Kidney capillary endothelial cell (primary cell): ENCODE measurements at regions not wholly inside any gene's neighbourhood (a gene's known extent, or its start where the extent isn't known, plus 50 kb on each side); places are given as distances from the start of the nearest gene placed in this dataset.
"Not testable (repeated sequence)": the region's sequence is repeated elsewhere in the genome, so short reads cannot be mapped to it uniquely, and the experiment has no call there.

Source experiments
- DNase-seq: peaks from one replicate; pipeline ENCODE4 v3.0.0-alpha.2; 2018; ENCODE audit warnings: low spot score

DNA sequence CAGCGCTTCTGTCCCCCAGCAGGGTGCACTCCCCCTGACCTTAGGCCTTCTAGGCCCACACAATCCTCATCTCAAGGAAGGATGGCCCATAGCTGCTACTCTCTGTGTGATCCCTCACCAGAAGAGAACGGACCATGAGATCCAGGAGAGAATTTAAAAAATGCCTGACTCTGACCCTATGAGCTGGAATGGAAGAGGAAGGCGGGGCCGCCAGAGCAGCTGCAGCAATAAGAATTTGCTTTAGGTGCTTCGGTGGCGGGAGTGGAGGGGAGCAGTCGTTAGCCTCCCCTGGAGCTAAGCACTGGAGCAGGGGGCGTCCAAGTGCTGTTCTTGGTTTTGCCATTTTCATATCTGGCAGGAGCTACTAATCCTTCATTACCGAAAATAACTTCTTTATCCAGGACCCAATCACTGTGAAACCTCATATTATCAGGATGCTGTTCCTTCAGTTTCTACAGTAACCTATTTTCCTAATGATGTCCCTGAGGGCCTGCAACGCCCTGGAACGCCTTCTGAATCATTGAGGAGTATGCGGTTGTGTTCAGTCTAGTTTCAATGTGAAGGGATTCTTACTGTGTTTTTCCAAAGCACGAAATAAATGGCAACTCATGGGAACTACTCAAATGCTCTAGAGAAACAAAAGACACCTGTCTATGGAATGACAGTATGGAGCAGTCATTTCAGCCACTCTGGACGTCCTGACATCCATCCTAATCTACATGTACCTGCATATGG, 105.1 kb upstream of the SIX2 start:
- no peak for DNase-seq

GRCh38 chr2:45112750-45113149, 103.5 kb upstream of the SIX2 start:
- no peak for DNase-seq

GRCh38 chr2:45105050-45105582, 95.9 kb upstream of the SIX2 start:
- no peak for DNase-seq

- DNase-seq: no peak
Observed at GRCh38 chr2:45104429-45104828, 95.2 kb upstream of the SIX2 start.

DNA sequence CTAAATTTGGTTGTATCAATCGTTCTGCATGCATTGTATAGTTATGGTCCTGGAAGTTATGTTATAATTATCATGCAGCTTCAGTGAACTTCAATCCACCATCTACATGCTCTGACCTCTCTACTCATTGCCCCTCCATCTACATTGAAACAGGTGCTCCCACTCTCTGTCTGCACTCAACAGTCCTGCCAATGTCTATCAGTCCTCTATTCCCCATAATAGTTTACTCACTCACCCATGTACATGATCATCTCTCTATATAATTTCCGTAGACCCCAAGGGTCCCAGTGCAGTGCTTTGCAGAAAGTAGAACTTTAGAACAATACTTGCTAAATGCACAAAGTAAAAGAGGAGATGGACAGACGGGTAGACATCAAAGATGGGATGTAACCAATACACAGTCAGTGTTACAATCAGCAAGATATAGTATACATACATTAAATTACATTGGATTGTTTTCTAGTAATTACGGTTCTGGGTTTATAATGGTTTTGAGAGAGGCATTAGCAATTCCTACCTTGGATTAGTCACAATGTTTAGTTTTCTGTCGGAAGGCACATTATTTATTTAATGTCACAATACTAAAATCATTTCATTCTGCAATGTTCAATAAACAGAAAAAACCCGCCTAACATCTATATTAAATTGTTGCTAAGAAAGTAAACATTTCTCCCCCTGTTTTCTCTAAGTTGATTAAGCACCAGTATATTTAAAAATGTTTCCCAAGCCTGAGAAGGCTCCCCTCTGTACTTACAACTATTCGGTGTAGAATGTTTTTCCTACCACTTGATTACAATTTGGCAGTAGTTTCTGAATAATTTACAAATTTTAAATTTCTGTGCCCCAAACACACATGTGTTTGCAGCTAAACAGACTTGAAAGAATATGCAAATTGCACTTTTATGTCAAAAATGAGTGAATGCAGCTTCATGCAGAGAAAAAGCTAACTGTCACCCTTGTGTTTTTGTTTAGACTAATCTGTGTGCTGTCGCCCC, 94.4 kb upstream of the SIX2 start:
- DNase-seq: no peak

GRCh38 chr2:45102579-45103117, 93.4 kb upstream of the SIX2 start:
- DNase-seq: no peak

- DNase-seq: no peak
Observed at GRCh38 chr2:45102141-45102540, 92.9 kb upstream of the SIX2 start.

GRCh38 chr2:45096996-45097395, 87.7 kb upstream of the SIX2 start:
- DNase-seq: no peak

- not testable (repeated sequence) for DNase-seq
Observed at GRCh38 chr2:45096038-45096437, 86.8 kb upstream of the SIX2 start.

- no peak for DNase-seq
Observed at GRCh38 chr2:45093663-45094062, 84.4 kb upstream of the SIX2 start.

DNA sequence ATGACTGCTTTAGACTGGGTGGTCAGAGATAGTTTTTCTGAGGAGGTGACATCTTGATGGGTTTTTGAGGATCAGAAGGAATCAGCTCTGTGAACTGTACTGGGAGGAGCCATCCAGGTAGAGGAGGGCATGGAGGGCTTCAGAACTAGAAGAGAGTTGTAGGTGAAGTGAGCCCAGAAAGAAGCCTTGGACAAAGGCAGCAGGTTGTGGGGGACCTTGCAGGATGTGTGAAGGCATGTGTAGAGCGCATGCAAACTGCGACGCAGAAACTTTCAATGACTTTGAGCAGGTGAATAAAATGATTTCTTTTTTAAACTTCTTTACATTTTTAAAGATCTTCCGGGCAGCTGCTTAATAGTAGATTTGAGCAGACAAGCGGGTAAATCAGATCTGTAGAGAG, 83.9 kb upstream of the SIX2 start:
- no peak for DNase-seq

- DNase-seq: no peak
Observed at GRCh38 chr2:45089554-45090261, 80.5 kb upstream of the SIX2 start.

DNA sequence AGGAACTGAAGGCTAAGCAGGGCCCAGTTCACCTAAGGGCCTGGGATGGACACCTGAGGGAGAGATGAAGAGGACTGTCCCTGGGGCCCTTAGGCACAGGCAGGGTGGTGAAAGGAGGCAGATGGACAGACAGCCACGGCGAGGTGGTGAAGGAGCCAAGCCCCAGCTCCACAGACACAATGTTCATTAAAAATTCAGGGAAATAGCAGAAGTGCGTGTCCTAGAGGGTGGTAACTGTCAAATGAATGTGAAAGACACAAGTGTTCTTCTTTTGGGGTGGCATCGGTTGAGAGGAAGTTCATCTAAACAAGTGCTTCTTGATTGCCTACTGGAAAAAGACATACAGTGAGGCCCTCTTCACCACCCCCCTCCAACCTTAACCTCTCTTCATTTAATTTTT, 76.2 kb upstream of the SIX2 start:
- DNase-seq: no peak

DNA sequence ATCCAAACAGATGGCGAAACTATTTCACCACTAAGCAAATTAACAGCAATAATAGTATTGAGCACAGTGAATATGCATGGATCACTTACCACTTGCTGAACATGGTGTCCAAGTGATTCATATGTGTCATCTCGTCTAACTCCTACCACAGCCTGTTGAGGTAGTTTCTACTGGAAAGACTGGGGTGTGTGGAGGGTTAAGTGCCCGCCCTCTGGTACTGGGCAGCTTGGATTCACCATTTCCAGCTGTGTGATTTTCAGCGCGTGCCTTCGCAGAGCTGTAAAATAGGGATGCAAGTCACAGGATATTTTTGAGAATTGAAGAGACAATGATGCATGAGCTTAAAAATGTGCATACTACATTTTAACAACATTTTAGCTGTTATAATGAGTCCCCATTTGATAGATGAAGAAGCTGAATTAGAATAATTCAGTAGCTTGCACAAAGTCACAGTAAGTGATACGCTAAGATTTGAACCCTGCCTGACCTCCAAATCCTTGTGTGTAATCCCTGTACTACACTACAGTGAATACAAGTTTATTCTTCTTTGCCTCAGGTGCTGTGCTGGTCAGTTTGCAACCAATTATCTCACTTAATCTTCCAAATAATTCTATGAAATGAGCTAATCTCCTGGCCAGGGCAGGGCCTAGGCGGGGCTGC, 75.2 kb upstream of the SIX2 start:
- no peak for DNase-seq

DNA sequence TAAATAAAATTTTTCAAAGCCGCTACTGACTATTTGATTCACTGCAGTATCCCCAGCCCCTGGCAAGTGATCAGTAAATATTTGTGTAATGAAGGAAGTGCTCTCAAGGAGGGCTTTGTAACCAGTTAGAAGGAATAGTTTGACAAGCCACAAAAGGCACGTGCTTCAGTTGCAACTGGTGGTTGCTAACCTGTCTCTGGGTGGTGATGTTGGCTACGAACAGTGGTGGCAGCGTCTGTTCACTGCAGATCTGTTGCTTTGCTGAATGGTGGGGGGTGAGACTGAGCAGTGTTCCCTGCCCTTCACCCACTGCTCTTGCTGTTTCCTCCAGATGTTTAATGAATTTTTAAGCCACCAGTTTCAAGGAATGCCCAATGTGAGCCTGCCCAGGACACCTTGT, 73.9 kb upstream of the SIX2 start:
- no peak for DNase-seq

GRCh38 chr2:45074713-45075112, 65.5 kb upstream of the SIX2 start:
- DNase-seq: no peak

GRCh38 chr2:45072862-45073237, 63.6 kb upstream of the SIX2 start:
- no peak for DNase-seq

DNA sequence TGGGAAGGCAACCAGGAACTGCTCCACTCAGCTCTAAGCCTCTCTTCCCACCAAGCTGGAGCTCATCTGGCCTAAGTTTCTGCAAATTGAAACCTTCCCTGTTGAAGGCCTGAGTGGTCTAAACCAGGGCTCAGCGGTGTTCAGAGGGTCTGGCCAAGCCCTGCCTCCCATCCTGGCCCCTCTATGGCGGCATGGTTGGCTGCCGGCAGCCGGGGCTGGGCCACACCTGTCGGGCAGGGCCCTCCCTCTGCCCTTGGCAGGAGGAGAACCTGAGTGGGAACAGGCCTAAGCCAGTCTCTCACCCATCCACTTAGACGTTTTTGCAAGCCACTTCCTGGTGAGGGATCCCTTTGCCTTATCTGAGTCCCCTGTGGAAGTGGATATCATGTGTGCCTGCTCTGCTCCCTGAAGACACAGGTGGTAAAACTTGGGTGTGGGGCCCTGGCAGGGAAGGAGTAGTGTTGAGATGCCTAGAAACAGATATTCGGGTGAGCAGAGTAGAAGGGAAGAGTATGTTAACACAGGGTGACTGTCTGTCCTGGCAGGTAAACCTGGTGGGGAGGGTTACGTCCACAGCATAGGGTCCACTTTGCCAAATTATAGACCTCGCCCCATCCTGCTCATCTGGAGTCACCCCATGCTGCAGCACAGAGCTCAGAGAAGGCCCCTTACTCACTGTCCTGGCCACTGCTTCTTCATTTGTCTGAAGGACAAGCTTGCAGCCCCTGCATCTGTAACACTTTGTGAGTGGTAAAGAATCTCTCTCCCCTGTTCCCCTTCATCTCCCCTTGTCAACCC, 63.0 kb upstream of the SIX2 start:
- no peak for DNase-seq

GRCh38 chr2:45070113-45070652, 60.9 kb upstream of the SIX2 start:
- no peak for DNase-seq

DNA sequence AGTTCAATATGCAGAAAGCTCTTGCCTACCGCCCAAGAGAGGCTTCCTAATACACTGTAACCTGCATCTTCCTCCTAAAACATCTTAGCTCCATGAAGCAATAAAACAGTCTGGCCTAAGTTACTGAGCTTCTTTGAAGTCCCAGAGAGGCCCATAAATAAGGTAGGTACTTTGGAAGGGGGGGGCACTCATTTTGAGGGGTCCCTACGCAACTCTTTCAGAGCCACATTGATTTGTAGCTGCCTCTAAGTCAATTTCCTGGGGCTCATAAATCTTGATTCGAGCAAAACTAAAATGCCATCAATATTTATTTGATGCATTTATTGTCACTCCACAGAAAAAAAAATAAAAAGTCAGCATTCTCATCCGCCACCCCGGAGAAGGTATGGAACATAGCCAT, 60.4 kb upstream of the SIX2 start:
- DNase-seq: no peak
